NT2/D1 (cell line): ENCODE measurements at regions not wholly inside any gene's neighbourhood (a gene's known extent, or its start where the extent isn't known, plus 50 kb on each side); places are given as distances from the start of the nearest gene placed in this dataset.

Source experiments
- DNase-seq: peaks from one replicate; pipeline ENCODE4 v3.0.0-alpha.2; 2011; ENCODE audit warnings: low read depth, low spot score
- H3K27me3 ChIP-seq: 2 replicates; pipeline ENCODE4 v1.6.0; 2011; ENCODE audit warnings: mild to moderate bottlenecking; ENCODE audit not compliant: insufficient read length, insufficient read depth
- H3K36me3 ChIP-seq: 2 replicates; pipeline ENCODE4 v1.6.1; 2011; ENCODE audit warnings: mild to moderate bottlenecking, low read length, mixed read lengths; ENCODE audit not compliant: insufficient read depth, insufficient read length
- H3K4me1 ChIP-seq: 2 replicates; pipeline ENCODE4 v1.5.1; 2011; ENCODE audit not compliant: insufficient read depth, insufficient read length
- H3K4me3 ChIP-seq: 2 replicates; pipeline ENCODE4 v1.5.1; 2011; ENCODE audit warnings: low read depth; ENCODE audit not compliant: insufficient read length
- H3K9ac ChIP-seq: 2 replicates; pipeline ENCODE4 v1.6.0; 2011; ENCODE audit warnings: low read depth; ENCODE audit not compliant: insufficient read length
- H3K9me3 ChIP-seq: 2 replicates; pipeline ENCODE4 v1.5.1; 2011; ENCODE audit warnings: mild to moderate bottlenecking, low read length; ENCODE audit not compliant: insufficient read depth
- SUZ12 ChIP-seq: IDR thresholded peaks from 2 replicates; pipeline ENCODE4 v1.6.1; 2011; ENCODE audit not compliant: insufficient read length, insufficient read depth; ENCODE audit errors: extremely low read depth
- YY1 ChIP-seq: IDR thresholded peaks from 2 replicates; pipeline ENCODE4 v1.6.1; 2011; ENCODE audit not compliant: insufficient read length, insufficient read depth
- ZNF274 ChIP-seq: IDR thresholded peaks from 2 replicates; pipeline ENCODE4 v1.6.1; 2011; ENCODE audit warnings: mild to moderate bottlenecking, low read depth, low read length

DNA sequence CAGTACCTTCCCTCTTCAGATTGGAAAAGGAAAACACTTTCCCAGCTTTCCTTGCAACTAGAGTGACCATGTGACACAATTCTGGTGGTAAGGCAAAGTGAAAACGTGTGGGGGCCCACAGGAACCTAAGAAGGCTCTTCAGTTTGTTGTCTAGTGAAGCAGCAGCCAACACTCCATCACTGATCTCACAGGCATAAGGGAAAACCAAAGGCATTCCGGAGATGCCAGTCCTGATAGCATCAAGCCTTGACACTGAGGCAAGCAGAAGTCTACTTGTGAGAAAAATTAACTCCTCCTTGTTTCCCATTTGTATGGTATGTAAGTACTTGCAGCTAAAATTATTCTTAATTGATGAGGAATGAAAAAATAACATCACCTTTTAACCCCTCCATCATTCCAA, 88.3 kb downstream of the ETAA1 start:
- Histone ChIP-seq H3K9me3 (no peaks in the 10 kb centered on the region), H3K36me3 (no peaks in the 10 kb centered on the region), H3K4me1 (no peaks in the 10 kb centered on the region), H3K27me3 (no peaks in the 10 kb centered on the region), H3K4me3 (no peak overlapping the region), H3K9ac (no peak overlapping the region)
- DNase-seq, result peak; percentile 6
- TF ChIP-seq ZNF274 (no peak), SUZ12 (no peak), YY1 (no peak)

DNA sequence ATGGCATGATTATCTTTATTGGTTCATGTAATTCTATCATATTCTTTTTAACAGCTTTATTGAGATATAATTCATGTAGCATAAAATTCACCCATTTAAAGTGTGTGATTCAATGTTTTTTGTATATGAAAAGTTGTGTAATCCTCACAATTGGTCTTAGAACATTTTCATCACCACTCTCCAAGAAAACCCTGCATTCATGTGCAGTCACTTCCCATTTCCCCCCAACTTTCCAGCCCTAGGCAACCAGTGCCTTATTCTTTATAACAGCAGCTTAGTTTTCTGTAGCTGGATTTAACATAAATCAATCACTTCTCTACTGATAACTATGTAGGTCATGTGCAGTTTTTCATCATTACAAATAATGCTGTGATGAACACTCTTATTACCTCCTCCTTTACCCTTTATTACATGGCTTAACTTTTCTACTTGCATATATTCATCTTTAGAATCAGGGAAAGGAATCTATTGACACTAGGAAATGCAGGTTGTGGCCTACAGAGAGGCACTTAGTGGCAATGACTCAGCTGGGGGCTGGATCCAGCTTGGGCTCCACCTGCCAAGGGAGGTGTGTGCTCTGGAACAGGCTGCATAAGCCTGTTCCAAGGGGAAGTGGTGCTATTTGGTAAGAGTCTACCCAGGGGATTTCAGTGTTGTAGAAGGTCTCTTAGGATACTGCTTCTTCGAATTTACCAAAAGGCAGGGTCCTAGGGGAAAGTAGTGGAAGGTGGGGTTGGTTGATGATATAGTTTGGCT, 89.1 kb downstream of the ETAA1 start:
- Histone ChIP-seq H3K4me3 (no peak overlapping the region), H3K4me1 (no peaks in the 10 kb centered on the region), H3K9me3 (no peaks in the 10 kb centered on the region), H3K9ac (no peak overlapping the region), H3K36me3 (no peaks in the 10 kb centered on the region), H3K27me3 (no peaks in the 10 kb centered on the region)
- TF ChIP-seq ZNF274 (no peak), SUZ12 (no peak), YY1 (no peak)
- no peak for DNase-seq

DNA sequence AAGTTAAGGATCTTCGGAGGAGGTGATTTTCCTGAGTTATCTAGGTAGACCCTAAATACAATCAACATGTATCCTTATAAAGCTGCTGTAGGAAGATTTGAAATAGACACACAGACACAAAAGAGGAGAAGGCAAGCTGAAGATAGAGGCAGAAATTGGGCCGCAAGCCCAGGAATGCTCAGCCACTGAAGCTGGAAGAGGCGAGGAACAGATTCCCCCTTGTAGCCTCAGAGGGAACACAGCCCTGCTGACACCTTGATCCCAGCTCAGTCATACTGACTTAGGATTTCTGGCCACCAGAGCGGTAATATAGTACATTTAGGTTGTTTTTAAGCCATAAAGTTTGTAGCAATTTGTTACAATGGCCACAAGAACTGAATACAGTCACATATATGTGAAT, 90.9 kb downstream of the ETAA1 start:
- Histone ChIP-seq H3K4me1 (no peaks in the 10 kb centered on the region), H3K4me3 (no peak overlapping the region), H3K9ac (no peak overlapping the region), H3K36me3 (no peaks in the 10 kb centered on the region), H3K9me3 (no peaks in the 10 kb centered on the region), H3K27me3 (no peaks in the 10 kb centered on the region)
- DNase-seq, result no peak
- TF ChIP-seq YY1 (no peak), ZNF274 (no peak), SUZ12 (no peak)

DNA sequence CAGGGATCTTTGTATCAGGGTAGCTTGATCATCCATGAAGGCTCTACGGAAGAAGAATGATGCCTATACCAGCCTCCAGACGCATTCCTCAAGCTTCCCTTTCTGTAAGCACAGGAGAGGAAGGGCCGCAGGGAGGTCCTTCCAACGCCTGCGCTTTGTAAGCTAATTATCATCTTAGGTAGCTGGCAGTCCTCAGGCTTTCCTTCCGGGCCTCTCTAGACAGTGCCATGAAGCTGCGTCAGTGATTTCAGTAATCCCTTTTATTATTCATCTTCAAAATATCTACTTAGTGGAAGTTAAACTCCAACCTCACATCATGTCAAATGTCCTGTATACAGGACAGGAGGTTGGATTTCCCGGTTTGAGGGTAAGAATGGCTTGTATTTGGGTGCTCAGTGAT, 92.3 kb downstream of the ETAA1 start:
- no peaks in the 10 kb centered on the region for H3K36me3 ChIP-seq
- no peak overlapping the region for H3K4me3 ChIP-seq
- TF ChIP-seq ZNF274, result no peak
- no peaks in the 10 kb centered on the region for H3K4me1 ChIP-seq
- H3K27me3 ChIP-seq, result no peaks in the 10 kb centered on the region
- H3K9me3 ChIP-seq, result no peaks in the 10 kb centered on the region
- no peak overlapping the region for H3K9ac ChIP-seq
- DNase-seq, result no peak

DNA sequence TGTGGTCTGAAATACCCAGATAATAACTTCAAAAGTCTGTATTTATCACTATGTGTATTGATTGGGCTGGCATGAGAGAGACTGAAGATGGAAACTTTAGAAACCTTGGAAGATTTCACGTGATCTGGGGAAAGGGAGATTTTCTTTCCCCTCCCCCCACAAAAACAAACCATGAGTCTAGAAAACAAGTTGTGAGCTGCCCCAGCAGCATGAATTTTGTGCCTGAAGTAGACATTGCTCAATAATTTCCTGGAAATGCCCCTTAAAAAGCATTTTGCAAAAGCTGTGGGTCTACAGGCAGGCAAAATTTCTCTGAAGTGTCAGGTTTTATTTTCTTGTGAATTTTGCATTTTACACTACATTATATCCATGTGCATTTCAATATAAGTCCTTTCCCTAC, 101.8 kb downstream of the ETAA1 start:
- no peak overlapping the region for H3K4me3 ChIP-seq
- no peaks in the 10 kb centered on the region for H3K27me3 ChIP-seq
- no peaks in the 10 kb centered on the region for H3K9me3 ChIP-seq
- TF ChIP-seq SUZ12, result no peak
- no peak for TF ChIP-seq YY1
- TF ChIP-seq ZNF274, result no peak
- no peak overlapping the region for H3K9ac ChIP-seq
- no peak for DNase-seq
- H3K36me3 ChIP-seq, result no peaks in the 10 kb centered on the region
- no peaks in the 10 kb centered on the region for H3K4me1 ChIP-seq

DNA sequence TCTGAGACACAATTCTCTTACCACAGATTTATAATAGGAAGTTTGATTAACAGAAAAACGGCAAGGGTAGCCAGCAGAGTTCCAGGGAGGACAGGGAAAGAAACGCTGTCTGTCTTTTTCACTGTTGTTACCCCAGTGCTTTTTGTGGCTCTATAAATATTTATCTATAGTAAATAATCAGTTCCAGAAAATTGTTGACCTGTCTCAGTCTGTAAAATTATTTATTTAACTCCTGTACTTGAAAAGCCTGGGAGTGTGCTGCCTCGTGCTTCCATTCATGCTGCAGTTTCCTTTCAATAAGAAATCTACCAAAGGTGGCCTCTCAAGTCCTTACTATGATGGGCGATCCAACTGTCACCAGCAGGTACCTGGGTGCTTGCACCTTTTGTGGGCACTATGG, 102.9 kb downstream of the ETAA1 start:
- no peak overlapping the region for H3K9ac ChIP-seq
- H3K4me3 ChIP-seq, result no peak overlapping the region
- TF ChIP-seq SUZ12 (no peak), ZNF274 (no peak), YY1 (no peak)
- no peaks in the 10 kb centered on the region for H3K27me3 ChIP-seq
- no peaks in the 10 kb centered on the region for H3K4me1 ChIP-seq
- no peaks in the 10 kb centered on the region for H3K36me3 ChIP-seq
- H3K9me3 ChIP-seq, result no peaks in the 10 kb centered on the region
- no peak for DNase-seq

DNA sequence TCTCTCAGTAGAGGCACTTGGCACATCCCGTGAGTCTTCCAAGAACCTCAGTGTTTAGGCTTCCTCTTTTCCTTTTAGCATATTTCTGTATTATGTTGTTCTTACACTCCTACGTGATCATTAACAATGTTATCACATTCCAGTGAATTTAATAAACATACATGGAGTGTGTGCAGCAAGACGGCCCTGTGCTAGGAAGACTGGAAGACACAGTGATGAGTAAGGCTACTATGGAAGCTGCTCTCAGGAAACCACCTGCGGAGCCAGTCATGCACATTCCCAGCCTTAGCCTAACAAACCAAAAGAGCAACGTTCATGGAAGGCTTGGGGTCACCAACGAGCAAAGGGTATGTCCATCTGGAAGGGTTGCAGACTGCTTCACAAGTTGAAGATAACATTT, 103.4 kb downstream of the ETAA1 start:
- Histone ChIP-seq H3K9ac (no peak overlapping the region), H3K4me3 (no peak overlapping the region), H3K4me1 (no peaks in the 10 kb centered on the region), H3K36me3 (no peaks in the 10 kb centered on the region), H3K9me3 (no peaks in the 10 kb centered on the region), H3K27me3 (no peaks in the 10 kb centered on the region)
- no peak for DNase-seq
- TF ChIP-seq YY1, result no peak
- TF ChIP-seq ZNF274, result no peak
- no peak for TF ChIP-seq SUZ12
